HG03280 (cell line): ENCODE measurements at regions not wholly inside any gene's neighbourhood (a gene's known extent, or its start where the extent isn't known, plus 50 kb on each side); places are given as distances from the start of the nearest gene placed in this dataset.
A peak's percentile ranks its signal among the peaks of the same experiment; 100 is the strongest.
"Not testable (repeated sequence)": the region's sequence is repeated elsewhere in the genome, so short reads cannot be mapped to it uniquely, and the experiment has no call there.

Experiments
- ATAC-seq: cut with Tn5 transposase; IDR thresholded peaks from one replicate; pipeline ENCODE4 v1.9.1; 2021; ENCODE audit warnings: mild to moderate bottlenecking, moderate library complexity; ENCODE audit not compliant: unreplicated experiment

DNA sequence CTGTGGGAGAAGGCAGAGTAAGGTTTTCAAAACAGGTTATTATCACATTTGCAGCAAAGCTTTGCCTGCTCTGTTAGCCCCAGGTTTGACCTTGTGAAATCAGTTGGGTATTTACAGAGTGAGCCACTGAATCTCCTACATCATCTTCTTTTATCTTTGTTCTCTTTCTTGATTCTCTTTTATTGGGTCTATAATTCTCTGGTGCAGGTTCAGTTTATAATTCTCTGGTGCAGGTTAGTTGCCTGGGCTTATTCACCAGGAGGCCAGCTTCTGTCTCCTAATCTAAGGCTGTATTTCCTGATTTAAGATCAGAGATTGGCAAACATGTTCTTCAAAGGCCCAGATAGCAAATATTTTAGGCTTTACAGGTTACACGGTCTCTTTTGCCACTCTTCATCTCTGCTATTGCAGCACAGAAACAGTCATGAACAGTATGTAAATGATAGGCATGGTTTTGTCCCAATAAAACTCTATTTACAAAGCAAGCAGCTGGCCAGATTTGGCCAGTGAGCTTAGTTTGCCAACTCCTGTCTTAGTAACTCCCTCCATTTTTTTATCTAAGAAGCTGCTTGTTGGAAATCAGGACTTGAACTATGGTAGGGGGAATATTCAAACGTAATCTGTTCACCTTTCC is 205.0 kb upstream of the RIMS1 start:
- no peak for ATAC-seq

DNA sequence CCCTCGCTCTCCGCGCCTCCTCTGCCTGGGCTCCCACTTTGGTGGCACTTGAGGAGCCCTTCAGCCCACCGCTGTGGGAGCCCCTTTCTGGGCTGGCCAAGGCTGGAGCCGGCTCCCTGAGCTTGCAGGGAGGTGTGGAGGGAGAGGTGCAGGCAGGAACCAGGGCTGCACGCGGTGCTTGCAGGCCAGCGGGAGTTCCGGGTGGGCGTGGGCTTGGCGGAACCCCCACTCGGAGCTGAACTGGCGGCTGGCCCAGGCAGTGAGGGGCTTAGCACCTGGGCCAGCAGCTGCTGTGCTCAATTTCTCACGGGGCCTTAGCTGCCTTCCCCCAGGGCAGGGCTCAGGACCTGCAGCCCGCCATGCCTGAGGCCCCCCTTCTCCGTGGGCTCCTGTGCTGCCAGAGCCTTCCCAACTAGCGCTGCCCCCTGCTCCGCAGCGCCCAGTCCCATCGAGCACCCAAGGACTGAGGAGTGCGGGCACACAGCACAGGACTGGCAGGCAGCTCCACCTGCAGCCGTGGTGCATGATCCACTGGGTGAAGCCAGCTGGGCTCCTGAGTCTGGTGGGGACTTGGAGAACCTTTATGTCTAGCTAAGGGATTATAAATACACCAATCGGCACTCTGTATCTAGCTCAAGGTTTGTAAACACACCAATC is 200.2 kb upstream of the RIMS1 start:
- ATAC-seq: not testable (repeated sequence)

DNA sequence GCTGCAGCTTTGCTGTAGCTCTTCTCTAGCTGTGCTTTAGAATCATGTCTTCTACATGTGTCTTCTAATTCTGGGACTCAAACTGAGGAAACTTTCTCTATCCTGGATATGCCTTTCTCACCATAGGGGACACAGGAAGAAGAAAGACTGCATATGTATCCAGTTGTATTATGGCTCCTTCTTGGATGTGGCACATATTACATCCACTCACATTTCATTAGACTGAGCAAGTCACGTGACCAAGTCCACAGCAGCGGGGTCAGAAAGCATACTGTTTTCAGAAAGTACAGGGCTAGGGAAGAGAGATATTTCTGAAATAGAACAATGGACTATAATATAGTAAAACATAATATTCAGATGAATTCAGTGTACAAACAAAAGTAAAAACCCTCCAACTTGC is 187.6 kb upstream of the RIMS1 start:
- ATAC-seq: no peak

DNA sequence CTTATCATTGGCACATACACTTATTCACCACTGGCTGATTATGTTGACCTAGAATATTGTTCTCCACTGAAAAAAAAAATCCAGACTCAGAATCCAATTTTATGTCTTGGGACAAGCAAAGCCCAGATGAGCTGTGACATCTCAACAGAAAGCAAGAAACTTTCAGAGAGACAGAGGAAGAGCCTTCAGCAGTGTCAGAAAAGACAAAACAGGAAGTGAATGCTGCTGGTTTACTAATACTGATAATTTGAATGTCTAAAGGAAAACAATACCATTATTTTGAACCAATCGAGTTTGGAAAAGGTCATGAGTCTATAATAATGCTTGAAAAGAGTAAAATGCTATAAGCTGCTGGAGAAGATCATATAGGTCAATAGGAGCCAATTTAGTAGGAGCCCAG is 179.8 kb upstream of the RIMS1 start:
- ATAC-seq: peak; percentile 74

DNA sequence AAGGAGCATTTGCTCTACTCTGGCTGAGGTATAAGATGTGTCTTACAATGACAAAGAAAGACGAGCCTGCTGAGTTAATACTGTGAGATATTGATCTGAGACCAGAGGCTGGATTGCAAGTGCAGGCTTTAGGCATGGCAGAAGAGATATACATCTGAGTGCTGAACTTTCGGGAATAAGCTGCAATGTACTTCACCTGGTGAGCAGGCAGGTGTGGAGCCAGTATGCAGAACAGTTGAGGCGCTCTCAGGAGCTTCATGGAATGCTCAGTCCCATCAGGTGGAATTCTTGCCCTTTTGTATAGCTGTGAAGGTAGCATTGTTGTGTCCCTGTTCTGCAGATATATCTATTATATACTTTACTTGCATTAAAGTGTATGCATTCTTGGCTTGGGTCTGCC is 179.3 kb upstream of the RIMS1 start:
- ATAC-seq: no peak

DNA sequence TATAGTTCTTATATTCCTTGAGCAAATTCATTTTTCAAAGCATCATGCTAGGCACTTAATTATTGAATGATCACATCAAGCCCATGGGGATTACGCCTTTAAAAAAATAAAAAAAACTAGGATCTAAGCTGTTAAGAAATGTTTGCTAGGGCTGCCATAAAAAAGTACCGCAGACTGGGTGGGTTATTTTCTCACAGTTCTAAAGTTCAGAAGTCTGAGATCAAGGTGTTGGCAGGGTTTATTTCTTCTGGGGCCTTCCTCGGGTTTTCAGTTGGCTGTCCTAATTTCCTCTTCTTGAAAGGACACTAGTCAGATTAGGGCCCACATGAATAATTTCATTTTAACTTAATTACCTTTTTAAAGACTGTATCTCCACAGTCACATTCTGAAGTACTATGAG is 165.6 kb upstream of the RIMS1 start:
- no peak for ATAC-seq

DNA sequence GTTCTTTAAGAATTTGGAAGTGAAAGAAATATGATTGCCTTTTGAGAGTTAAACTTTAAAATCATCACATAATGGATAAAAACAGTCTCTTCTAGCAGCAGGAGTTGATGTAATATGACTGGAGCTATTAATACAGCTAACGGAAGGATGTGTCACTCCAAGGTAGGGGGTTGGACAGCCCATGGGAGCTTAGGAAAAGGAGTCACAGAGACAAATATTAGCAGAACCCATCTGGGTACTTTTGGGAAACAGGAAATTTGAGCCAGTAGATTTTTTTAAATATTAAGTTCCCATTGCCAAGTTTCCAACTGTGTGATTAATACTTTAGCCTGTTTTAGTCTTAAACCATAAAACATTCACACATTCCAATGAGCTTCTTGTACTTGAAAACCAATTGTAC is 164.7 kb upstream of the RIMS1 start:
- no peak for ATAC-seq

DNA sequence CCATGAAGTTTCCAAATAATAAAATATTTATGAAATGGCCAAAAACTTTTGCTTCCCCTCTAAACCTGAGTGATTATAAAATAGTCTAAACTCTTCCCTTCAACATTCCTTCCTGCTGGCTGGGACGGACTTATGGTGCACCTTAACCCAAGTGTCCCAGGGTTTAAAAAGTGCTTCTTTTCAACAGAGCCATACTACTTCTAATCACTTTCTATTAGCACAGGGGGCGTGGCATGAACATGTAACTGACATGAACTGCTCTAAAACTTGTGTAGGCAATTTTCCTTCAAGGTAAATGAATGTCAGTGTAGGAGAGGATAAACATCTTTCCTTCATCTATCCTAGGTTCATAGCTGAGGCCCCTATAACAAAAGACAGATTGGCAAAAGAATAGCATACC is 163.6 kb upstream of the RIMS1 start:
- ATAC-seq: no peak

DNA sequence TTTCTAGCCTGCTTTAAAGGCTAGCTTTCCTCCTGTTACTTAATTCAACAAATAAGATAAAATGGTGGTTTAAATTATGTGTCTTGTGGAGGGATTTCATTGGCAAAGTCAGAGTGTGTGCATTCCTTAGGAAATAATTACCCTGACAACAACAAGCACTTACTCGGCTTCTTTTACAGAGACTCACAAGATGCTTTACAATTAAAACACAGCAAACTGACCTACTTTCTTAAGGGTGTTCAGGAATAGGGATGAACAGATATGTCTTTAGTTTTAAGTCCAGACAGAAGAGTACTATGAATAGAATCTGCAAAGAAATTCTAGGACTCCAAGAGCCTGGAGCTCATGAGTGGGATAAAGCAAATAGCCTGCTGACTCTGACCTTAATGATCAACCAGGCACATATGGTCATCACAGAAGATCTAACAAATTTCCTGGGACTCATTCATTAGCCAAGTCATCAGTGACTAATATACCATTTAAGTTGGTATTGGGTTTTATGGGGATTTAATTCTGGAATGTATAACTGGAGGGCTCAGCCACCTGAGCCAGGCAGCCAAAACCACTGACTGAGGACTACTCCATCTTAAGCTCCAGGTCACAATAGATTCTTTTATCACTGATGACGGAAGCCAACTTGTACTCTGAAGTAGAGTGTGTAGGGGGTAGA is 161.8 kb upstream of the RIMS1 start:
- no peak for ATAC-seq

DNA sequence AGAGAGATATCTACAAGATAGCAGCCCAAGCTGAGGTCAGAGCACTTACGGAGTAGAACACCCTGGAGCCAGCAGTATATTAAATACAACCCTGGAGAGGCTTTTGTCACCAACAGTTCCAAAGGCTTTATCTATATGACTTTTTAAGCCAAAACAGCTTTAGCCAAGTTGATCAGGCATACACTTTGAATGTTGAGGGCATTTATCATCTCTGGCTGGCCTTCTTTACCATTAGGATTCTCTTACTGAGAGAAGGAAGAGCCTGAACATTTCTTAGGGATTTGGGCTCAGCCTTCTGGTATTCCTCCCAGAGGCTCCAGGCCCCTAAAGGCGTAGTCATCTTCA is 161.3 kb upstream of the RIMS1 start:
- ATAC-seq: no peak

DNA sequence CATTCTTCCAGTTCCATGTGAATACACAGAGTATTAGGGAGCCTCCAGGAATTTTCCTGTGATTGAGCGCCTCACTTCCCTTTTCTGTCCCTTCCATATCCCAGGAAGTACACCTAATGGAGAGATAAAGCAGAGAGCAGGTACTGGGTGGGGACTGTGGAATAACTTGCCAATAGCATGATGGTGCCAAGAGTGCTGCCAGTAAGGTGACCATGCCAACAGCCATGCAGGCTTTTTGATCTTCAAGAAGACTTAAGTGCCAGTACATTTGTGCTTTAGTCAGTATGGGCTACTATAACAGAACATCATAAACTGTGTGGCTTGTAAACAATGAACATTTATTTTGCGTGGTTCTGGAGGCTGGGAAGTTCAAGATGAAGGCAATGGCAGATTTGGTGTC is 160.2 kb upstream of the RIMS1 start:
- ATAC-seq: no peak

DNA sequence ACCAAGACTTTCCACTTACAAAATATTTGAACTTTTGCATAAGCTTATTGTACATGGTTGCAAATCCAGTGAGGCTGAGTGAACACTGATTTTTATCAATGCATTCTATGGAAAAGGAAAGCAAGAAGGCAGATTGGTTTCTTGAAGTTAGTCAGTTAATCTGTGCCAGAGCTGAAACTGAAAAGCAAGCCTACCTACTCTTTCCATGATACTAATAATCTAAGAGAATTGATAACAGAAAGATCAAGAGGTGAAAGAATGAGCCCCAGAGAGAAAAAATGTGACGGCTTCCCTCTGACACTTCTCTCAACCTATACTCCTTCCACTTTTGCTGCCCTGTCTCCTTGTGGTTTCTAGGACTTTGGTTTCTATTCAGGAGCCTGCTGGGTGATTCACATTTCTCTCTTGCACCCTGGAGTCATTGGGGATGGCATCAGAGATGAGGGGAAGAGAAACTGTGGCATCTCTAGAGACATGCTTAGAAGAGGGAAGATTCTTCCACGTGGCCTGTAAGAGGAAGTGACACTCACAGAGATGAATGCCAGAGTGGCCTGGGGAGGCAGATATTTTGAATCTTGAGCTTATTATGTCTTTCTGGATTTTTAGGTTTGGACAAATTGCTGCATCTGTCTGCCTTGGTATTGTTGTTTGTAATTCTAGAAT is 158.6 kb upstream of the RIMS1 start:
- ATAC-seq: peak; percentile 78

DNA sequence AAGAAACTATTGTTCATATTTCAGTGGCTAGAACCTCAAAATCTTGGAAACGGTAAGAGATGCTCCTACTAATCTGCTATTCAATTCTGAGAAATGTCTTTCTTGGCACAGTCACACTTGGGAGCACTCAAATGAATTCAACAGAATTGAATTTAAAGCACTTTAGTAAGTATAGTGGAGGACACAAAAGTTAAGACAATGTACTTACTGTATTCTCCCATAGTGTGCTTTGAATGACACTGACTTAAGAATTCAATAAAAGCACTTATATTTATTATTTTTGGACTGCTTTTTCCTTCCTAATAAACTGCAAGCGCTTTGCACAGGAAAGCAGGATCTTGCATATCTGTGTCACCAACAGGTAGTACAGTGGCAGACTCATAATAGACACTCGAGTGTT is 156.1 kb upstream of the RIMS1 start:
- no peak for ATAC-seq

DNA sequence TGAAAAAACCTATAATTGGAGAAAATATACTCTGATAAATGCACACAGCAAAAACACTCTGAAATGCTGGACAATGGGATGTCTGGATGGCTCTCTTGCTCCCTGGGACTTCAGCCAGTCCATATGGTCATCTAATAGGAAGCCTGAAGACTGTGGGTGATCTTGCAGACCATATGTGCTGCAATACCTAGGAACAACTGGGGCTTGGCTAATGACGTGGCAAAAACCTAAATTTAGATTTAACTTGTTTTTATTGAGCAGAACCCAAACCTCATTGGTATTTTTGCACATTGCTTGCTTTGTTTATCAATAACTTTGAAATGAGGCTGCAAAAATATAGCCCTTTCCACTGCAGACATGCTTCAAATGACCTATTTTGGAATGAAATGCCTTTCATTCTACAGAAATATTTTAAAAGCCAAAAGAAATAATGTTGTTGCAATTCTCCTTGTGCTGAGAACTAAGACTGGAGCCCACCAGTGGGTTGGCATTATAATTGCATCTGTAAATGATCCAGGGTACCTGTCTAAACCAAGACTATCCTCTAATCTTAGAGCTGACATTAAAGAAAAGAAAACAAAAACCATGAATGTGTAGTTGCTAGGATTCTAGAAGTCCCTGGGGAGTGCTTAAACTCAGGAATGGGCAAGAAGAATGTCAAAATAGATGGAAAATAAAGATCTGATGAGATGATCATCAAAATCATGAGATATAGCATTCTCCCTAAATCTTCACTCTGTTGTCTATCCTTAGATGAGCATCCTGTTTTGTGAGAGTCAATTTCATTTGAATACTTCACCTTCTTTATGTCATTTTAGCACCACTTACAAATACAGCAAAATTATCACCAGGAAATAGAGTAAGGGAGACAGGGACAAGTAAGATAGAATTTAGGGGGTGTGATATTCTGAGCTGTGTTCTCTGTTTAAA is 152.1 kb upstream of the RIMS1 start:
- ATAC-seq: no peak

DNA sequence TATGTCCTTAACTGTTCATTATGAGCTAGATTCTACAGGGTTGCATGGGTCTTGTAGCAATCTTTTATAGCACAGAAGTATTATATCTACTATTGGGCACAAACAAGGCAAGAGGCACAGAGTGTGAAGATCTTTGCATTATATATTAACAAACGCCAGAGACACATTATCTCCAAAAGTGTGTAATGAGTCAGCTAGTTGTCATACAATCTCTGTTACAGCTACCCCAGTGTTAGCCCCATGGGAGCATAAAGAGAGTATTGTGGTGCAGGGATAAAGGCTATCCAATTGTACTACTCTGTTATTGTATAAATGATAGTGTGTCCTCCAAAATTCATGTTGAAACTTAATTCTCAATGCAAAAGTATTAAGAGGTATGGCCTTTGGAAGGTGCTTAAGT is 148.4 kb upstream of the RIMS1 start:
- ATAC-seq: no peak

DNA sequence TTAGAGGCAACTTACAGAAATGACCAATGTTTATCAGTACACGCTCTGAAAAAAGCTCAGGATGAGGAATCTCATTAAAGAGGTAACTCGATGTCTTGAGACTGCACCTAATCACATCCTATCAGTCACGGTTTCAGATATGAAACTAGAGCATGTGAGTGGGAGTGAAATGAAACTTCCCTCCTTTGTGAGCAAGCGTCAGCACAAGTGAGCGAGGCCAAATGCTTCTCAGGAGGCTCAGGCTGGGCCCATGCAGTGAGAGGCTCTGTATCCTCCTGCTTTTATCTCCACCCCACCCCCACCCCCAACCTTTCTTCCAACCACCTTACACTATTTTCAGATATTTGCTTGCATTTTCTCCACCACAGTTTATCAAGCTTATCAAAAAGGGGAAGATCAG is 140.8 kb upstream of the RIMS1 start:
- no peak for ATAC-seq

DNA sequence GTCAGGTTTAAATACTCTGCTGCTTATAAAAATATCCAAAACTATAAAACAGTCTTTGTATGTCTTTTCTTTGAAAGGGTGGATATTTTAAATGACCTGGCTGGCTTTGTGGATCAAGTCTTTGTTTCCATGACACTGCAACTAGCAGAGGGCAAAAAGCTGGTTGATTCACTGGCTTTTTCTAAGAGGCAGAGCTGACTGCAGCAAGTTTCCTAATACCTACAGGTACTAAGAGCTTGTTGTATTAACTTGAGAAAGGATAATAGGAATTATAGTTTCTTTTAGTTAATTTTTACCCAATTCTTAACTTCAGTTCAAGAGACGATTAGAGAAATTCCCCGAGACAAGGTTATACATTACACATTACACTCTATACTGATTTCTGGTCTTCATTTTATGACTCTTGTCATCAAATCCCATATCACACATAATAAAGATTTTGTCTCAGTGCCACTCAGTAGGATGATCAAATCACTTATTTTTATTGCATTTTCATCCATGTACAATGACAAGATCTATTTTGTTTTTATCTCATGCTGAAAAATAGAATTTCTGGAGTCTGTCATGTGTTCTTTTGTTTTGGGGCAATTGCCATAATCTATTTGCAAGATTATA is 120.1 kb upstream of the RIMS1 start:
- no peak for ATAC-seq

DNA sequence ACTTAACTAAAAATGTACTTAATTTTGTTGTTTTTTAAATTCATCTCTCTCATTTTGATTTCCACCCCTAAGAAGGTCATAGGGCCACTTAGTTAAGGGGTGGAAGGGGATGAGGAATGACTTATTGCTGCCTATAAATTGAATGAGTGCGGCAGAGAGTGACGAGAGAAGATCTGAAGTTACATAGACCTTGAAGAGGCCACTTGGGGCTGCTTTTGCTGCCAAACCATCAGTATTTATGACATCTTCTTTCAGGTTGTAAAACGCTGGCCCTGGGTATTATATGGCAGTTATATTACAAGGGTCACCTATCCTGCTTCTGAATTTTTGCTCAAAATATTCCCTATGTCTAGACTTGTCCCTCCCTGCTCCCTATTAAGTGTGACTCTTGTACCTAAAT is 119.6 kb upstream of the RIMS1 start:
- ATAC-seq: no peak

DNA sequence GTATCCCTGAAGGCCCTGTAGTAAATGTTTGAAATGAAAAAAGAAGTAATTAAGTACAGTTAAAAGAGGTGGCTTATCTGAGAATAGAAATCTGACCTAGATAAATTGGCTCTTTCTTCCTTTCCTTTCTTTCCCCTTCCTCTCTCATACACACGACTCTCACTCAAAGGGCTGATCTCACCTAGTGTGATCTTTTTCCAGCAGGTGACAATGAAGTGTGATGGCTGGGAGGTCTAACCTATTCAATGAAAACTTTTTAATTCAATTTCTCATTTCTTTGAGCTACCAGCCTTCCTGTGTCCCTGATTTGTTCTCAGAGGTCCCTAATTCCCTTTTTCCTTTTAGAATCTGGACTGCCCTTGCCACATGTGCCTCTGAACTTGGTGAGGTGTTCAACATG is 118.0 kb upstream of the RIMS1 start:
- no peak for ATAC-seq

DNA sequence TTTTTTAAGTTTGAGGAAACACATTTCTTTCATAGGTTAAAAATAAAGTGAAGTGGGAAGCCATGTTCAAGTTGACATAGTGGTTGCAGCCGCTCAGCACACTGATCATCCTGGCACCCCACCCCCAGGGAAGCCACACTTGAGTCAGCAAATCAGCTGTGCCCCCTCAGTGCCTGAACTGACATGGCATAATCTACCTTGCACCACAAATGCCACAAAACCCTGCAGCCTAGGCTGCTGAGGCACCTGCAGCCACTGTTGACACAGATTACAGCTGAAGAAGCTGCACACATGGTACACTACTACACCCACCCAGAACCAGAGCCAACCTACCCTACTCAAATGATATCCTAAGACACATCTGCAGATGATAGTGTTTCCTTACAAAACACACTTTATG is 77.5 kb upstream of the RIMS1 start:
- no peak for ATAC-seq

DNA sequence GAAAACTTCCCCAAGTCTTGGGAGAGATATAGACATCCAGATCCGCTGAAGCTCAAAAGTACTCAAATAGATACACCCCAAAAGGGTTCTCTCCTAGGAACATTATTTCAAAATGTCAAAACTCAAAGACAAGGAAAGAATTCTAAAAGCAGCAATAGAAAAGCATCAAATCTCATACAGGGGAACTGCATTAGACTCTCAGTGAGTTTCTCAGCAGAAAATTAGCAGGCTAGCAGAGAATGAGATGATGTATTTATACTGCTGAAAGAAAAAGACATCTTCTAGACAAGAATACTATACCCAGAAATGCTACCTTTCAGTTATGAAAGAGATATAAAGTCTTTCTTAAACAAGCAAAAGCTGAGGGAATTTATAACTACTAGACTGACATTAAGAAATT is 75.5 kb upstream of the RIMS1 start:
- ATAC-seq: no peak
